Astrocyte of the cerebellum (primary cell): ENCODE measurements at regions not wholly inside any gene's neighbourhood (a gene's known extent, or its start where the extent isn't known, plus 50 kb on each side); places are given as distances from the start of the nearest gene placed in this dataset.
"Not testable (repeated sequence)": the region's sequence is repeated elsewhere in the genome, so short reads cannot be mapped to it uniquely, and the experiment has no call there.

Experiments
- DNase-seq: peaks from one replicate; pipeline ENCODE4 v3.0.0-alpha.2; 2011; ENCODE audit warnings: low read depth
- H3K4me3 ChIP-seq: 2 replicates; pipeline ENCODE4 v1.5.1; 2011; ENCODE audit warnings: mild to moderate bottlenecking, low read depth, low read length, moderate library complexity
- in situ Hi-C: cut with HindIII; loops from 2 replicates; pipeline ENCODE4 v1.10.0; 2017; ENCODE audit warnings: low sequenced_read_pairs
- TF ChIP-seq, protein P1 (sequence below): IDR thresholded peaks from 2 replicates; pipeline ENCODE4 v1.5.1; 2012; ENCODE audit warnings: low read length, low read depth, moderate library complexity, mild to moderate bottlenecking; ENCODE audit errors: missing control alignments

DNA sequence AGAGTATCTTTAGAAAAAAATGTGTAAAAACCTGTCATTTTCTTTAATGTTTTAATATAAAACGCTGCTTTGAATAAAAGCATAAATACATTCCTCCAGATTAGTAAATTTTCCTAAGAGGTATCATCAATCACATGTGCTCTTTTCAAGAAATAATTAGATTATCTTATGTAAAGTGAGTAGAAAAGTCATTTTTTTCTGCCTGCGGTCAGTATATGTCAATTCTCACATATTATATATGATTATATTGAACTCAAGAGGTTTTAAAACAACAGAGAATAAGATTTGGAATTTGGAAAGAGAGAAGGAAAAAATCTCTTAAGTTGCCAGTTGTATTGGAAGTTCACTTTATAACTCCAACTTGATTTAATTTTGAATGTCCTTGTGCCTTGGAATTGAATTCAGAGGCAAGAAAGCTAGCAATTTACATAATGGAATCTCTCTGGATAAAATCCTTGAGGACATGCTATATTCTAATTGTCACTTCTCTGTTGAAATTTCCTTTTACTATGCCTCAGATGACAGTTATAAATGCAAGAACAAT is 740.1 kb upstream of the SPRY2 start:
- DNase-seq: no peak
- in situ Hi-C loops: no loop called here
- TF ChIP-seq, protein P1, sequence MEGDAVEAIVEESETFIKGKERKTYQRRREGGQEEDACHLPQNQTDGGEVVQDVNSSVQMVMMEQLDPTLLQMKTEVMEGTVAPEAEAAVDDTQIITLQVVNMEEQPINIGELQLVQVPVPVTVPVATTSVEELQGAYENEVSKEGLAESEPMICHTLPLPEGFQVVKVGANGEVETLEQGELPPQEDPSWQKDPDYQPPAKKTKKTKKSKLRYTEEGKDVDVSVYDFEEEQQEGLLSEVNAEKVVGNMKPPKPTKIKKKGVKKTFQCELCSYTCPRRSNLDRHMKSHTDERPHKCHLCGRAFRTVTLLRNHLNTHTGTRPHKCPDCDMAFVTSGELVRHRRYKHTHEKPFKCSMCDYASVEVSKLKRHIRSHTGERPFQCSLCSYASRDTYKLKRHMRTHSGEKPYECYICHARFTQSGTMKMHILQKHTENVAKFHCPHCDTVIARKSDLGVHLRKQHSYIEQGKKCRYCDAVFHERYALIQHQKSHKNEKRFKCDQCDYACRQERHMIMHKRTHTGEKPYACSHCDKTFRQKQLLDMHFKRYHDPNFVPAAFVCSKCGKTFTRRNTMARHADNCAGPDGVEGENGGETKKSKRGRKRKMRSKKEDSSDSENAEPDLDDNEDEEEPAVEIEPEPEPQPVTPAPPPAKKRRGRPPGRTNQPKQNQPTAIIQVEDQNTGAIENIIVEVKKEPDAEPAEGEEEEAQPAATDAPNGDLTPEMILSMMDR: no peak
- H3K4me3 ChIP-seq: no peak overlapping the region

GRCh38 chr13:81078048-81078447 is 737.1 kb upstream of the SPRY2 start:
- TF ChIP-seq, protein P1: no peak
- DNase-seq: no peak
- no peak overlapping the region for H3K4me3 ChIP-seq
- in situ Hi-C loops: no loop called here

DNA sequence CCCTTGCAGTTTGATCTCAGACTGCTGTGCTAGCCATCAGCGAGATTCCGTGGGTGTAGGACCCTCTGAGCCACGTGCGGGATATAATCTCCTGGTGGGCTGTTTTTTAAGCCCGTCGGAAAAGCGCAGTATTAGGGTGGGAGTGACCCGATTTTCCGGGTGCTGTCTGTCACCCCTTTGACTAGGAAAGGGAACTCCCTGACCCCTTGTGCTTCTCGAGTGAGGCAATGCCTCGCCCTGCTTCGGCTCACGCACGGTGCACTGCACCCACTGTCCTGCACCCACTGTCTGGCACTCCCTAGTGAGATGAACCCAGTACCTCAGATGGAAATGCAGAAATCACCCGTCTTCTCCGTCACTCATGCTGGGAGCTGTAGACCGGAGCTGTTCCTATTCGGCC is 728.9 kb upstream of the SPRY2 start:
- DNase-seq, H3K4me3 ChIP-seq, in situ Hi-C loops: not testable (repeated sequence)

DNA sequence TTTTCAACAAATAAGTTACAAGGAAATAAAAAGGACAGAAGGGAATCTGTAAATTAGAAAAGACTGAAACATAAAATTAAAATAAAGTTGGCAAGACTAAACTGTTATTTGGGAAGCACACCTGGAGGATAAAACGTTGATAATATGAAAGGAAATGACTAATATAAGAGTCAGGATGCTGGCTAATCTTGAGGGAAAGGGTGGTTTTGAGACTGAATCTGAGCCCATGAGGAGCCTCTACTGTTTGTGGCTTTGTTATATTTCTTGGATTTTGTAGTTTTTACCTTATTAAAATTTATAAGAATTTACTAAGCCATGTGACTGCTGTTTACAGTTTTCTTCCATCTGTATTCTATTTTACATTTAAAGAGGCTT is 718.0 kb upstream of the SPRY2 start:
- no peak for DNase-seq
- H3K4me3 ChIP-seq: no peak overlapping the region
- TF ChIP-seq, protein P1: no peak
- in situ Hi-C loops: no loop called here

GRCh38 chr13:81058211-81058915 is 717.4 kb upstream of the SPRY2 start:
- in situ Hi-C loops: no loop called here
- no peak for DNase-seq
- H3K4me3 ChIP-seq: no peak overlapping the region
- TF ChIP-seq, protein P1: no peak

- DNase-seq: no peak
- in situ Hi-C loops: no loop called here
- TF ChIP-seq, protein P1: peak; percentile 12
- H3K4me3 ChIP-seq: no peak overlapping the region
These were observed 710.9 kb upstream of the SPRY2 start for GRCh38 chr13:81051873-81052272.

DNA sequence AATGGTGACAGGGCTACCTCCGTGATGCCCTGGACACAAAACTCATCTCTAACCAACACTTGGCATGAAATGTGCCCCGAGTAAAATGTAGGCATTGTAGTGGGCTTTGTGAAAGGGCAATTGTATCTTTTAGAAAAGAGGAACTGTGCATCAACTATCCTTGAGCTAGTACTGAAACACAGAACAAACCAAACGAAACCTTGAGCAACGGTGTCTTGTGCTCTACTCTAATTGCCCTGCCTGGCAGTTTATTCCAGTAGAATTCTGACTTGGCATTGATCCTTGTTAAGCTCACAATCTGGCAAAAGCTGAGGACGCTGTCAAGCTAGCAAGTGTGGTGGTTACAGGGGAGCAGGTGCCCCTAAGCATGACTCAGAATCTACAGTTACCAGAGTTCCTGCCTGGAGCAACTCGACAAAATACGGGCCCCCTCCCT is 707.1 kb upstream of the SPRY2 start:
- no peak for DNase-seq
- in situ Hi-C loops: no loop called here
- TF ChIP-seq, protein P1: no peak
- H3K4me3 ChIP-seq: no peak overlapping the region
